ENCODE measurements at regions not wholly inside any gene's neighbourhood (a gene's known extent, or its start where the extent isn't known, plus 50 kb on each side); places are given as distances from the start of the nearest gene placed in this dataset.
"Not testable (repeated sequence)": the region's sequence is repeated elsewhere in the genome, so short reads cannot be mapped to it uniquely, and the experiment has no call there.

DNA sequence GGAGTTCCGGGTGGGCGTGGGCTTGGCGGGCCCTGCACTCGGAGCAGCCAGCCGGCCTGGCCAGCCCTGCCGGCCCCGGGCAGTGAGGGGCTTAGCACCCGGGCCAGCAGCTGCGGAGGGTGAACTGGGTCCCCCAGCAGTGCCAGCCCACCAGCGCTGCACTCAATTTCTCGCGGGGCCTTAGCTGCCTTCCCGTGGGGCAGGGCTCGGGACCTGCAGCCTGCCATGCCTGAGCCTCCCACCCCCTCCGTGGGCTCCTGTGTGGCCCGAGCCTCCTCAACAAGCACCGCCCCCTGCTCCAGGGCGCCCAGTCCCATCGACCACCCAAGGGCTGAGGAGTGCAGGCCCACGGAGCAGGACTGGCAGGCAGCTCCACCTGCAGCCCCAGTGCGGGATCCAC lies 362.5 kb downstream of the TMEM167A start:
- TF ChIP-seq, protein P1, sequence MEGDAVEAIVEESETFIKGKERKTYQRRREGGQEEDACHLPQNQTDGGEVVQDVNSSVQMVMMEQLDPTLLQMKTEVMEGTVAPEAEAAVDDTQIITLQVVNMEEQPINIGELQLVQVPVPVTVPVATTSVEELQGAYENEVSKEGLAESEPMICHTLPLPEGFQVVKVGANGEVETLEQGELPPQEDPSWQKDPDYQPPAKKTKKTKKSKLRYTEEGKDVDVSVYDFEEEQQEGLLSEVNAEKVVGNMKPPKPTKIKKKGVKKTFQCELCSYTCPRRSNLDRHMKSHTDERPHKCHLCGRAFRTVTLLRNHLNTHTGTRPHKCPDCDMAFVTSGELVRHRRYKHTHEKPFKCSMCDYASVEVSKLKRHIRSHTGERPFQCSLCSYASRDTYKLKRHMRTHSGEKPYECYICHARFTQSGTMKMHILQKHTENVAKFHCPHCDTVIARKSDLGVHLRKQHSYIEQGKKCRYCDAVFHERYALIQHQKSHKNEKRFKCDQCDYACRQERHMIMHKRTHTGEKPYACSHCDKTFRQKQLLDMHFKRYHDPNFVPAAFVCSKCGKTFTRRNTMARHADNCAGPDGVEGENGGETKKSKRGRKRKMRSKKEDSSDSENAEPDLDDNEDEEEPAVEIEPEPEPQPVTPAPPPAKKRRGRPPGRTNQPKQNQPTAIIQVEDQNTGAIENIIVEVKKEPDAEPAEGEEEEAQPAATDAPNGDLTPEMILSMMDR (IDR thresholded peaks at IDR 0.05; ENCODE audit: low read depth, low read length), result not testable (repeated sequence)
- not testable (repeated sequence) for TF ChIP-seq EZH2phosphoT487 (IDR thresholded peaks at IDR 0.05; ENCODE audit: low read depth)
